Activated T-helper 1 cell treated with Interleukin-2 at 50 U/mL for 16 hours (primary cell): ENCODE measurements at regions not wholly inside any gene's neighbourhood (a gene's known extent, or its start where the extent isn't known, plus 50 kb on each side); places are given as distances from the start of the nearest gene placed in this dataset.

Experiments
- DNase-seq: peaks from one replicate; pipeline ENCODE4 v3.0.0-alpha.2; 2020; ENCODE audit warnings: low read depth

DNA sequence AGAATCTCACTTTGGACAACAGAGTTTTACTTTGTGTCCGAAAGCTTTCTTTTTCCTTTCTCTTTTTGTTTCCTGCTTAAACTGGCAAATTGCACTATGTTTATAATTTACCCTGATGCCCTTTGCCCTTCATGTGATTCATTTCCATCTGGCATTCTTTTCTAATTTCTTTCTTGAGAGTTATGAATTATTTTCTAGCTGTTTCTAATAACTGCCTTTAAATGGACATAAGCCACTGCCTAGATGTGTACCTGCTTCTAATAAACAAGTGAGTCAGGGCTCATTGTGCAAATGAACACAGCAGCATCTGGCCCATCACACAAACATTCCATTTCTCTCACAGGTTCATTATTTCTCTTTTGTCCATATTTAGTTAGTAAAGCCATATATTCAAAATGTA lies 242.3 kb upstream of the GPRIN3 start:
- no peak for DNase-seq

GRCh38 chr4:89545315-89545714 lies 237.7 kb upstream of the GPRIN3 start:
- no peak for DNase-seq

- DNase-seq, result no peak
These were observed 234.4 kb upstream of the GPRIN3 start for GRCh38 chr4:89541998-89542397.

GRCh38 chr4:89539797-89540711 lies 232.5 kb upstream of the GPRIN3 start:
- DNase-seq, result no peak

DNA sequence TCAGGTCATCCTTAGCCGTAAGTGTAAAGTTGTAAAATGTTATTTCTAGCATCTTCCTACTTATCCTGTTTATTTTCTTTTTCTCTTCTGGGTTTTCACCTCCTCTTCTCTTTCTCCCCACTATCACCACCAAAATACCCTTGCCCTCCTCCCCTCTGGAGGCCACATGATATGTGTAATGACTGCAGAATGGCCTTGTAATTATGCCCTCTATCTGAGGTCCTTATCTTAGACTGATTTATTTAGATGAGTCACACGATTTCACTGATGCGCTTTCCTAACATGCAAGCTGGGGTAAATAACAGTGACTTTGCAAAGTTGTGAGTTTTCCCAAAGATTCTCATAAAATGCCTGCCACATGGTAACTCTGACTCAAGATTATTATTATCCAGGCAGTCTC lies 231.8 kb upstream of the GPRIN3 start:
- no peak for DNase-seq

- DNase-seq, result no peak
These were observed 231.3 kb upstream of the GPRIN3 start for GRCh38 chr4:89538886-89539285.

DNA sequence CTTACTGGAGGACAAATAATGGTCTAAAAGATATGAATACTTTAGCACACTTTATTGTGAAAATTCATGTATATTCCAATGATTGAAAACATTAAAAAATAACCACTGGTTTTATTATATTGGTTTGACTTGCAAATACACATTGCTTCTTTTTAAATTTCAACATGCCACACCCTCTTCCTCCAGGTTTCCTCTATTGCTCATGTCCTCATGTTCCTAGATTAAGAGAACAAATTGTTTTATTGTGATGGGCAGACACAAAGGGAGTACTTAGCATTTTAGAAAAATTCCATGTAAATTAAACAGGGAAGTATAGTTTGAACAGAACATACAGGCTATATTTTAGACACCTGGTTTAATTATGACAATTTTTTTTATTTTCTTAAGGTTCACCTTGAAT lies 230.6 kb upstream of the GPRIN3 start:
- DNase-seq, result no peak

DNA sequence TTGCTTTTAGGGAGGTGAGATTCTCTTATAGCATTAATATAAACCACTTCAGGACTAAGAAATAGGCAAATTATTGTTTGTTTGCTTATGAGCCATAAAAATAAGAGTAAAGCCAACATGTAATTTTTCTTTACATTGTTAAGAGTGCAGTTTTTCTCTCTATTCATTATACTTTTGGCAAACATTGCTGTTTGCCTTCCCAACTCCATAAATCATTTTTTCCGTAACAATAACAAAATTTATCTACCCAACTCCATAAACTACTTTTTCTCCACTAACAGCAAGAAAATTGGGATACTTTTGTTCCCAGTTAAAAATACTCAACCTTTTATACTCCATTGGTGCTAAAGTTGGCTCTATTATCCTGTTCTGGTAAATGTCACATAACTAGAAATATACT lies 229.7 kb upstream of the GPRIN3 start:
- no peak for DNase-seq

DNA sequence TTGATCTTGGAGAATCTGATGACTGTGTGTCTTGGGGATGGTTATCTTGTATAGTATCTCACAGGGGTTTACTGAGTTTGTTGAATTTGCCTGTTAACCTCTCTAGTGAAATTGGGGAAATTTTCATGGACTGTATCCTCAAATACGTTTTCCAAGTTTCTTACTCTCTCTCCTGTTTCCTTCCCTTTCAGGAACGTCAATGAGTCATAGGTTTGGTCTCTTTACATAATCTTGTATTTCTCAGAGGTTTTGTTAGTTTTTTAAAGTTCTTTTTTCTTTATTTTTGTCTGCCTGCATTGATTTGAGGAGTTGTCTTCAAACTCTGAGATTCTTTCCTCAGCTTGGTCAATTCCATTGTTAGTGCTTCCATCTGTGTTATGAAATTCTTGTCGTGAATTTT lies 227.7 kb upstream of the GPRIN3 start:
- DNase-seq, result no peak

- DNase-seq, result no peak
These were observed 226.8 kb upstream of the GPRIN3 start for GRCh38 chr4:89534356-89534755.

- no peak for DNase-seq
These were observed 224.5 kb upstream of the GPRIN3 start for GRCh38 chr4:89531932-89532640.

GRCh38 chr4:89528526-89529133 lies 221.0 kb upstream of the GPRIN3 start:
- DNase-seq, result no peak

- DNase-seq, result no peak
These were observed 214.2 kb upstream of the GPRIN3 start for GRCh38 chr4:89521826-89522225.

DNA sequence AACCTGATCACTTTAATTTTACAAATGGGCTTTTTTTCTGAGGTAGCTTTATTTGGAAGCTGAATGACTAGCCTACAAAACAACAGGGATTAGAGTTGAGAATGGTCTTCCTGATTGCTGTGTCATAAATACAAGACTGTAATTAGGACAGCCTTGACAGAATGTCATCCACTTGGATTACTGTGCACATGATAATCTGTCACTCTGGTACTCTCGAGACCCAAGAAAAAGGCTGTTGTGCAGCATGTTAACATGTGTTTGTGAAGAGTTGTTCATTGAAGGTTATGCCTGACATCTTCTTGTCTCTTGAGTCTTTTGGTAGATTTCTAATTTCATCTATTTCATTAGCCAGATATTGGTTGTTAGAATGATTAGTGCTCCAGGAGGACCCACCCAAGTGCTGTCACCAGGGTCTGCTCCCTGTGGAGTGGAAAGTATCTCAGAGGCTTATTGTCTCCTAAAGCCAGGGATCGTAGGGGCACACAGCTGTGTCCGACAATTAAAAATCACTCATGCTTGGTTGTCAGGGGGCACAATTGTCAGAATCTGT lies 212.2 kb upstream of the GPRIN3 start:
- DNase-seq, result no peak

GRCh38 chr4:89518259-89518658 lies 210.7 kb upstream of the GPRIN3 start:
- no peak for DNase-seq

DNA sequence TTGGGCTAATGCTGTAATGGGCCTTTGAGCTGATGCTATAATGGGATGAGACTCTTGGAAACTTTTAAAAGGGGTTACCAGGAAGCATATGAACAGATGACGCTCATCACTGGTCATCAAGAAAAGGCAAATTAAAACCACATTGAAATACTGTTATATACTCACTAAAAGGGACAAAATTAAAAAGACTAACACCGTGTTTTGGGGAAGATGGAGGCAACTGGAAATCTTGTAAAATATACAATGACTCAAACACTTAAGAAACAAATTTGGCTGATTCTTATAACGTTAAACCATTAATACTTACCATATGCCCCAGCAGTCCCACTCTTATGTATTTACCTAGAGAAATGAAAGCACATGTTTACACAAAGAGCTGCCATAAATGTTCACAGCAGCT lies 207.2 kb upstream of the GPRIN3 start:
- DNase-seq, result no peak

GRCh38 chr4:89511776-89512175 lies 204.2 kb upstream of the GPRIN3 start:
- no peak for DNase-seq

GRCh38 chr4:89509708-89510281 lies 202.2 kb upstream of the GPRIN3 start:
- no peak for DNase-seq

- DNase-seq, result no peak
These were observed 199.4 kb upstream of the GPRIN3 start for GRCh38 chr4:89506866-89507491.

DNA sequence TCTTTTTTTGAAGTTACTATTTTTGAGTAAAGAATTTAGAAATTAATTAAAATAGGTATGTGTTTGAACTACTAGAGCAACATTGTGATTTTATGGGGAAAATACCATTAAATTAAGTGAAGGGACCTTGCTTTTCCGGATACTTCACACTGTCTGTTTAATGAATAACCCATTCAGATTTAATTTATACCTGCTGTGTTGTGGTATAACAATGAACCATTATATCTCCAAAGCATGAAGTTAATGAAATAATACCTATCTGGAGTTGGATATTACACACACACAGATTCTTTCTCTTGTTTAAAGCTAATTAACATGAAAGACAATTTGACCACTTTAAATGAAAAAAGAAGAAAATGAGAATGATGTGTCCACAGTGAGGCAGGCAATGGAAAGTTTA lies 195.0 kb upstream of the GPRIN3 start:
- DNase-seq, result no peak

DNA sequence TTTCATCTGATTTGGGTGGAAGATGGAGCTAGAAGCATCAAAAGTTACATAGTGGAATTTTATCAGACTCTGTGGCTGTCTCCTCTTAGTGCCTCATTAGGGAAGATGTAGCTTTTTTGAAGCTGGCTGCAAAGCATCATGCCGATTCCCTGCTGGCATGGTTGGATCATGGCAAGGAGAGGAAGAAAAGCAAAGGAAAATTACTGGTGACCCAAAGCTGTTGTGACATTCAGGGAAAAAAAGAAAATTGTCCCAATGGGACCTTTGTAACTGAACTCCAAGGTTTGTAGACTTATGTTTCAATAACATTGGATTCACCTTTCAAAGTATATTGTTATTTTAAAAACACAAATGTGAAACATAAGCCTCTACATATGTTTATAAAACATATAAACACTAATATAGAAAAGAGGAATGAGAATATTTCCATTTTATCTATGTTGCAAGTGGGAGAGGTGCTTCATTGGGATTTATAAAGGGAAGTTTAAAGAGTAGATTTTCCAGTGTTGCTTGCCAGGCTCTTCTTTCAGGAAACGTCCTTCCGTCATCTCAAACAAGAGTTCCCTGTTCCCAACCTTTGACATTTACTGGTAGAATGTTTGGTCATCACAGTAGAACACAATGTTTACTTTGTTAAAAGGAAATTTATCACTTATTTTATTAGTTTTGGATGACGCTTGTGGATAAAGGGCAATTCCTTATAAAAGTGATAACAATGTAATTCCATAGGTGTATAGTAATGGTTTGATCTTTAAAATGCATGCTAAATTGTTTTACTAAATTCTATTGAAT lies 190.1 kb upstream of the GPRIN3 start:
- DNase-seq, result no peak
